GM12878 (cell line): ENCODE measurements at regions not wholly inside any gene's neighbourhood (a gene's known extent, or its start where the extent isn't known, plus 50 kb on each side); places are given as distances from the start of the nearest gene placed in this dataset.
A peak's percentile ranks its signal among the peaks of the same experiment; 100 is the strongest.

Source experiments
- ATF7 ChIP-seq: fragments of 450-650 bp; IDR thresholded peaks from 2 replicates; pipeline ENCODE4 v1.6.1; 2016; ENCODE audit warnings: low read depth, mild to moderate bottlenecking
- BHLHE40 ChIP-seq, 2 experiments: fragments of 450-650 bp in 1 of 2; IDR thresholded peaks; 2 replicates each; pipeline ENCODE4 v1.6.1; 2011 to 2017; ENCODE audit warnings: low read depth in 2 of 2, borderline replicate concordance in 1 of 2, improper control_type of control experiment in 1 of 2, low read length in 1 of 2, mild to moderate bottlenecking in 1 of 2
- CBX5 ChIP-seq: sonication (generic); IDR thresholded peaks from 2 replicates; pipeline ENCODE4 v1.6.1; 2016; ENCODE audit warnings: low read depth, moderate library complexity, mild to moderate bottlenecking, inconsistent platforms
- CEBPZ ChIP-seq: fragments of 150-350 bp; IDR thresholded peaks from 2 replicates; pipeline ENCODE4 v1.6.1; 2016; ENCODE audit warnings: low read depth, low read length
- E2F8 ChIP-seq: fragments of 450-650 bp; IDR thresholded peaks from 2 replicates; pipeline ENCODE4 v1.6.1; 2018; ENCODE audit warnings: mild to moderate bottlenecking, low read depth, moderate library complexity; ENCODE audit not compliant: partially characterized antibody
- ESRRA ChIP-seq: IDR thresholded peaks from 2 replicates; pipeline ENCODE4 v1.6.1; 2012; ENCODE audit warnings: mild to moderate bottlenecking, low read length, improper control_type of control experiment
- HDAC2 ChIP-seq: fragments of 200-600 bp; sonication (generic); IDR thresholded peaks from 2 replicates; pipeline ENCODE4 v1.6.1; 2017
- IKZF2 ChIP-seq, 2 experiments: fragments of 450-650 bp; IDR thresholded peaks; 2 replicates each; pipeline ENCODE4 v1.6.1; 2017; ENCODE audit warnings: mild to moderate bottlenecking in 2 of 2, moderate library complexity in 2 of 2
- IRF3 ChIP-seq: fragments of 450-650 bp; IDR thresholded peaks from 2 replicates; pipeline ENCODE4 v1.6.1; 2014; ENCODE audit warnings: mild to moderate bottlenecking
- MLLT1 ChIP-seq: fragments of 450-650 bp; IDR thresholded peaks from 2 replicates; pipeline ENCODE4 v1.6.1; 2016; ENCODE audit warnings: mild to moderate bottlenecking
- MYC ChIP-seq: IDR thresholded peaks from 2 replicates; pipeline ENCODE4 v1.6.1; 2011; ENCODE audit warnings: mild to moderate bottlenecking, low read length, moderate library complexity, inconsistent platforms; ENCODE audit not compliant: insufficient read depth, insufficient replicate concordance, insufficient read length, severe bottlenecking
- NBN ChIP-seq: fragments of 450-650 bp; IDR thresholded peaks from 2 replicates; pipeline ENCODE4 v1.6.1; 2016
- NR2F1 ChIP-seq: fragments of 450-650 bp; conservative IDR thresholded peaks from 2 replicates; pipeline ENCODE4 v1.6.1; 2017; ENCODE audit warnings: mild to moderate bottlenecking
- PBX3 ChIP-seq: IDR thresholded peaks from 2 replicates; pipeline ENCODE4 v1.6.1; 2011; ENCODE audit warnings: mild to moderate bottlenecking, low read depth, low read length, moderate library complexity; ENCODE audit not compliant: insufficient replicate concordance
- RAD51 ChIP-seq: fragments of 450-650 bp; IDR thresholded peaks from 2 replicates; pipeline ENCODE4 v1.6.1; 2016; ENCODE audit warnings: moderate library complexity, mild to moderate bottlenecking, inconsistent platforms
- RELA ChIP-seq: fragments of 450-650 bp; IDR thresholded peaks from 2 replicates; pipeline ENCODE4 v1.8.0; 2014; ENCODE audit warnings: borderline replicate concordance; ENCODE audit not compliant: partially characterized antibody
- SKIL ChIP-seq: fragments of 450-650 bp; IDR thresholded peaks from 2 replicates; pipeline ENCODE4 v1.6.1; 2017; ENCODE audit warnings: mild to moderate bottlenecking, low read depth, inconsistent platforms; ENCODE audit not compliant: poor library complexity, severe bottlenecking
- SREBF2 ChIP-seq: IDR thresholded peaks from 2 replicates; pipeline ENCODE4 v1.6.1; 2012; ENCODE audit warnings: mild to moderate bottlenecking, low read length
- TBL1XR1 ChIP-seq: IDR thresholded peaks from 2 replicates; pipeline ENCODE4 v1.6.1; 2012; ENCODE audit warnings: low read depth, low read length, improper control_type of control experiment
- ZNF24 ChIP-seq: fragments of 450-650 bp; IDR thresholded peaks from 2 replicates; pipeline ENCODE4 v1.6.1; 2017; ENCODE audit warnings: antibody characterized with exemption, mild to moderate bottlenecking

- no peak for TF ChIP-seq PBX3
- TF ChIP-seq CEBPZ: no peak
- no peak for TF ChIP-seq RELA
- TF ChIP-seq BHLHE40 (IDR thresholded peaks at IDR 0.05; ENCODE audit: borderline replicate concordance in 1 of 2, low read depth in 2 of 2, low read length in 1 of 2): peak in 1 of 2 experiments; percentile 48; a peak in 1 of 4 replicates
- TF ChIP-seq HDAC2: no peak
- no peak for TF ChIP-seq SKIL
- no peak for TF ChIP-seq SREBF2
- TF ChIP-seq ESRRA: no peak
- no peak for TF ChIP-seq TBL1XR1
- peak; percentile 55; the same call in 1 of the 2 replicates for TF ChIP-seq ZNF24
- TF ChIP-seq IKZF2 (IDR thresholded peaks at IDR 0.05): peak; percentile 84 to 85; a peak in 2 of 4 replicates
- TF ChIP-seq RAD51: no peak
- TF ChIP-seq MLLT1: no peak
- no peak for TF ChIP-seq IRF3
- TF ChIP-seq NR2F1: no peak
- no peak for TF ChIP-seq MYC
- no peak for TF ChIP-seq E2F8
- no peak for TF ChIP-seq CBX5
- no peak for TF ChIP-seq NBN
- no peak for TF ChIP-seq ATF7
Observed at GRCh38 chr10:107553470-107553869, 389.0 kb upstream of the SORCS1 start (continued).
